ENCODE measurements at regions not wholly inside any gene's neighbourhood (a gene's known extent, or its start where the extent isn't known, plus 50 kb on each side); places are given as distances from the start of the nearest gene placed in this dataset.
"Not testable (repeated sequence)": the region's sequence is repeated elsewhere in the genome, so short reads cannot be mapped to it uniquely, and the experiment has no call there.

GRCh38 chr6:122184401-122184827 is 215.0 kb upstream of the HSF2 start:
- Histone ChIP-seq H3K27ac (replicated peaks) (no peak overlapping the region), H3K27me3 (ENCODE audit: insufficient read depth, poor library complexity, severe bottlenecking) (no peaks in the 10 kb centered on the region), H3K4me3 (replicated peaks; ENCODE audit: insufficient read depth, low read length) (no peak overlapping the region)
- TF ChIP-seq GABPA (IDR thresholded peaks at IDR 0.05; ENCODE audit: low read depth) (no peak), POLR2AphosphoS5 (IDR thresholded peaks at IDR 0.05; ENCODE audit: low read depth) (no peak)
- TF ChIP-seq, protein P1, sequence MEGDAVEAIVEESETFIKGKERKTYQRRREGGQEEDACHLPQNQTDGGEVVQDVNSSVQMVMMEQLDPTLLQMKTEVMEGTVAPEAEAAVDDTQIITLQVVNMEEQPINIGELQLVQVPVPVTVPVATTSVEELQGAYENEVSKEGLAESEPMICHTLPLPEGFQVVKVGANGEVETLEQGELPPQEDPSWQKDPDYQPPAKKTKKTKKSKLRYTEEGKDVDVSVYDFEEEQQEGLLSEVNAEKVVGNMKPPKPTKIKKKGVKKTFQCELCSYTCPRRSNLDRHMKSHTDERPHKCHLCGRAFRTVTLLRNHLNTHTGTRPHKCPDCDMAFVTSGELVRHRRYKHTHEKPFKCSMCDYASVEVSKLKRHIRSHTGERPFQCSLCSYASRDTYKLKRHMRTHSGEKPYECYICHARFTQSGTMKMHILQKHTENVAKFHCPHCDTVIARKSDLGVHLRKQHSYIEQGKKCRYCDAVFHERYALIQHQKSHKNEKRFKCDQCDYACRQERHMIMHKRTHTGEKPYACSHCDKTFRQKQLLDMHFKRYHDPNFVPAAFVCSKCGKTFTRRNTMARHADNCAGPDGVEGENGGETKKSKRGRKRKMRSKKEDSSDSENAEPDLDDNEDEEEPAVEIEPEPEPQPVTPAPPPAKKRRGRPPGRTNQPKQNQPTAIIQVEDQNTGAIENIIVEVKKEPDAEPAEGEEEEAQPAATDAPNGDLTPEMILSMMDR (IDR thresholded peaks at IDR 0.05; ENCODE audit: insufficient read depth, low read length): no peak
- TF ChIP-seq, protein P2, sequence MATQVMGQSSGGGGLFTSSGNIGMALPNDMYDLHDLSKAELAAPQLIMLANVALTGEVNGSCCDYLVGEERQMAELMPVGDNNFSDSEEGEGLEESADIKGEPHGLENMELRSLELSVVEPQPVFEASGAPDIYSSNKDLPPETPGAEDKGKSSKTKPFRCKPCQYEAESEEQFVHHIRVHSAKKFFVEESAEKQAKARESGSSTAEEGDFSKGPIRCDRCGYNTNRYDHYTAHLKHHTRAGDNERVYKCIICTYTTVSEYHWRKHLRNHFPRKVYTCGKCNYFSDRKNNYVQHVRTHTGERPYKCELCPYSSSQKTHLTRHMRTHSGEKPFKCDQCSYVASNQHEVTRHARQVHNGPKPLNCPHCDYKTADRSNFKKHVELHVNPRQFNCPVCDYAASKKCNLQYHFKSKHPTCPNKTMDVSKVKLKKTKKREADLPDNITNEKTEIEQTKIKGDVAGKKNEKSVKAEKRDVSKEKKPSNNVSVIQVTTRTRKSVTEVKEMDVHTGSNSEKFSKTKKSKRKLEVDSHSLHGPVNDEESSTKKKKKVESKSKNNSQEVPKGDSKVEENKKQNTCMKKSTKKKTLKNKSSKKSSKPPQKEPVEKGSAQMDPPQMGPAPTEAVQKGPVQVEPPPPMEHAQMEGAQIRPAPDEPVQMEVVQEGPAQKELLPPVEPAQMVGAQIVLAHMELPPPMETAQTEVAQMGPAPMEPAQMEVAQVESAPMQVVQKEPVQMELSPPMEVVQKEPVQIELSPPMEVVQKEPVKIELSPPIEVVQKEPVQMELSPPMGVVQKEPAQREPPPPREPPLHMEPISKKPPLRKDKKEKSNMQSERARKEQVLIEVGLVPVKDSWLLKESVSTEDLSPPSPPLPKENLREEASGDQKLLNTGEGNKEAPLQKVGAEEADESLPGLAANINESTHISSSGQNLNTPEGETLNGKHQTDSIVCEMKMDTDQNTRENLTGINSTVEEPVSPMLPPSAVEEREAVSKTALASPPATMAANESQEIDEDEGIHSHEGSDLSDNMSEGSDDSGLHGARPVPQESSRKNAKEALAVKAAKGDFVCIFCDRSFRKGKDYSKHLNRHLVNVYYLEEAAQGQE (IDR thresholded peaks at IDR 0.05; ENCODE audit: insufficient replicate concordance, low read depth): no peak
- DNase-seq (ENCODE audit: low read depth in 1 of 2, low spot score in 1 of 2): no peak

DNA sequence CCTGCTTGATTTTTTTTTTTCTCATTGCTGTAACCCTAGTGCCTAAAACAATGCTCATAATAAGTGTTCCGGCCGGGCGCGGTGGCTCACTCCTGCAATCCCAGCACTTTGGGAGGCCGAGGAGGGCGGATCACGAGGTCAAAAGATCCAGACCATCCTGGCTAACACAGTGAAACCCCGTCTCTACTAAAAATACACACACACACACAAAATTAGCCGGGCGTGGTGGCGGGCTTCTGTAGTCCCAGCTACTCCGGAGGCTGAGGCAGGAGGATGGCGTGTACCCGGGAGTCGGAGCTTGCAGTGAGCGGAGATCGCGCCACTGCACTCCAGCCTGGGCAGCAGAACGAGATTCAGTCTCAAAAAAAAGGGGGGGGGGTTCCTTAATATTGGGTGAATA is 214.0 kb upstream of the HSF2 start:
- not testable (repeated sequence) for H3K27me3 ChIP-seq (ENCODE audit: insufficient read depth, poor library complexity, severe bottlenecking); H3K27ac ChIP-seq (replicated peaks); H3K4me3 ChIP-seq (replicated peaks; ENCODE audit: insufficient read depth, low read length); DNase-seq (ENCODE audit: low read depth in 1 of 2, low spot score in 1 of 2)

GRCh38 chr6:122187186-122187585 is 212.3 kb upstream of the HSF2 start:
- no peak overlapping the region for H3K27ac ChIP-seq (replicated peaks)
- no peaks in the 10 kb centered on the region for H3K27me3 ChIP-seq (ENCODE audit: insufficient read depth, poor library complexity, severe bottlenecking)
- no peak for DNase-seq (ENCODE audit: low read depth in 1 of 2, low spot score in 1 of 2)
- no peak overlapping the region for H3K4me3 ChIP-seq (replicated peaks; ENCODE audit: insufficient read depth, low read length)
- TF ChIP-seq SPI1 (IDR thresholded peaks at IDR 0.05; ENCODE audit: borderline replicate concordance, low read depth) (no peak), GABPA (IDR thresholded peaks at IDR 0.05; ENCODE audit: low read depth) (no peak), POLR2AphosphoS5 (IDR thresholded peaks at IDR 0.05; ENCODE audit: low read depth) (no peak)
- TF ChIP-seq, protein P1 (IDR thresholded peaks at IDR 0.05; ENCODE audit: insufficient read depth, low read length): no peak
- TF ChIP-seq, protein P2 (IDR thresholded peaks at IDR 0.05; ENCODE audit: insufficient replicate concordance, low read depth): no peak

DNA sequence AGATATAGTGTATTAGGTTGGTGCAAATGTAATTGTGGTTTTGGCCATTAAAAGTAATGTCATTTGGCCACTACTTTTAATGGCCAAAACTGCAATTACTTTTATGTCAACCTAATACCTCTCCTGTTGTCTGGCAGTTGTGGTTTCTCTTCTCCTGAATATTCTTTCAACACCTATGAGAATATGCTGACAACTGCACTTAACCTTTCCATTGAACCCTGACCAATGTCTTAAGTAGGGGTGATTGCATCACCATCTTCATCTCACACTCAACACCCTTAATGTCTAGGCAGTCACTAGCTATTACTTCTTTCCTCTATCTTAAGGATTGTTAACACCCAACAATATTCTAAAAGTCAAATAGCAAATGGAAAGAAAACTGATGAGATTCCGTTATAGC is 200.5 kb upstream of the HSF2 start:
- Histone ChIP-seq H3K27me3 (ENCODE audit: insufficient read depth, poor library complexity, severe bottlenecking) (no peaks in the 10 kb centered on the region), H3K4me3 (replicated peaks; ENCODE audit: insufficient read depth, low read length) (no peak overlapping the region), H3K27ac (replicated peaks) (no peak overlapping the region)
- no peak for TF ChIP-seq POLR2AphosphoS5 (IDR thresholded peaks at IDR 0.05; ENCODE audit: low read depth)
- TF ChIP-seq, protein P2 (IDR thresholded peaks at IDR 0.05; ENCODE audit: insufficient replicate concordance, low read depth): no peak
- TF ChIP-seq GABPA (IDR thresholded peaks at IDR 0.05; ENCODE audit: low read depth): no peak
- TF ChIP-seq SPI1 (IDR thresholded peaks at IDR 0.05; ENCODE audit: borderline replicate concordance, low read depth): no peak
- TF ChIP-seq, protein P1 (IDR thresholded peaks at IDR 0.05; ENCODE audit: insufficient read depth, low read length): no peak
- no peak for DNase-seq (ENCODE audit: low read depth in 1 of 2, low spot score in 1 of 2)
